WTC11 (cell line): ENCODE measurements at regions not wholly inside any gene's neighbourhood (a gene's known extent, or its start where the extent isn't known, plus 50 kb on each side); places are given as distances from the start of the nearest gene placed in this dataset.

ENCODE experiments used
- ATAC-seq: fragments of 200-7000 bp; cut with Tn5 transposase; 2 replicates; pipeline ENCODE4 v1.10.0; 2021; ENCODE audit warnings: mild to moderate bottlenecking, moderate library complexity
- CTCF ChIA-PET: fragments of 300-600 bp; sonication (Branson Sonifier 250); formaldehyde crosslinking; loops from one replicate; lab custom pipeline; 2021; ENCODE audit warnings: antibody characterized with exemption; lab: Charles Lee
- POLR2A ChIA-PET: fragments of 350-600 bp; sonication (Branson Sonifier 250); formaldehyde crosslinking; loops from one replicate; lab custom pipeline; 2021; ENCODE audit warnings: antibody characterized with exemption; lab: Charles Lee
- DNase-seq: peaks from one replicate; pipeline ENCODE4 v3.0.0; 2021; ENCODE audit warnings: low spot score
- H3K27ac Mint-ChIP-seq: 2 replicates; pipeline ENCODE4 v1.8.0; 2021; ENCODE audit warnings: mixed read lengths
- H3K27me3 Mint-ChIP-seq: 2 replicates; pipeline ENCODE4 v1.8.0; 2021; ENCODE audit warnings: low read depth, mild to moderate bottlenecking, moderate library complexity, mixed read lengths
- H3K36me3 Mint-ChIP-seq: 2 replicates; pipeline ENCODE4 v1.8.0; 2021; ENCODE audit warnings: mixed read lengths
- H3K4me1 Mint-ChIP-seq: 2 replicates; pipeline ENCODE4 v1.8.0; 2022; ENCODE audit warnings: mixed read lengths
- H3K4me3 Mint-ChIP-seq: 2 replicates; pipeline ENCODE4 v1.8.0; 2021; ENCODE audit warnings: mild to moderate bottlenecking, moderate library complexity, mixed read lengths
- H3K9me3 Mint-ChIP-seq: 2 replicates; pipeline ENCODE4 v1.8.0; 2021; ENCODE audit warnings: mixed read lengths
- CREM ChIP-seq: sonication (generic); formaldehyde crosslinking; IDR thresholded peaks from 2 replicates; pipeline ENCODE4 v1.8.1; 2022; ENCODE audit warnings: mild to moderate bottlenecking, missing genetic modification reagents, moderate library complexity
- FOXK1 ChIP-seq: sonication (generic); formaldehyde crosslinking; IDR thresholded peaks from 2 replicates; pipeline ENCODE4 v1.8.0; 2022; ENCODE audit warnings: mild to moderate bottlenecking, moderate library complexity, missing genetic modification reagents
- HMGA2 ChIP-seq: fragments of 250-450 bp; sonication (Bioruptor Pico); IDR thresholded peaks from 2 replicates; pipeline ENCODE4 v1.4.0; 2021; ENCODE audit warnings: mild to moderate bottlenecking, moderate library complexity
- JUN ChIP-seq: sonication (generic); formaldehyde crosslinking; IDR thresholded peaks from 2 replicates; pipeline ENCODE4 v1.8.0; 2023; ENCODE audit warnings: mild to moderate bottlenecking, missing genetic modification reagents
- MXD4 ChIP-seq: fragments of 250-450 bp; sonication (Bioruptor Pico); IDR thresholded peaks from 2 replicates; pipeline ENCODE4 v1.8.0; 2021; ENCODE audit warnings: mild to moderate bottlenecking, moderate library complexity, borderline replicate concordance
- MYBL2 ChIP-seq: sonication (generic); formaldehyde crosslinking; IDR thresholded peaks from 2 replicates; pipeline ENCODE4 v1.8.1; 2023; ENCODE audit warnings: mild to moderate bottlenecking, moderate library complexity, missing genetic modification reagents
- NR2C2 ChIP-seq: sonication (generic); formaldehyde crosslinking; IDR thresholded peaks from 2 replicates; pipeline ENCODE4 v1.8.0; 2022; ENCODE audit warnings: mild to moderate bottlenecking, missing genetic modification reagents
- OVOL2 ChIP-seq: fragments of 250-450 bp; sonication (Bioruptor Pico); IDR thresholded peaks from 2 replicates; pipeline ENCODE4 v1.9.0; 2021; ENCODE audit warnings: mild to moderate bottlenecking, borderline replicate concordance
- RELA ChIP-seq: sonication (generic); formaldehyde crosslinking; IDR thresholded peaks from 2 replicates; pipeline ENCODE4 v1.8.1; 2022; ENCODE audit warnings: missing genetic modification reagents, mild to moderate bottlenecking, borderline replicate concordance
- TCF7 ChIP-seq: sonication (generic); formaldehyde crosslinking; IDR thresholded peaks from 2 replicates; pipeline ENCODE4 v1.8.0; 2022; ENCODE audit warnings: mild to moderate bottlenecking, low read depth, missing genetic modification reagents, moderate library complexity
- TEAD4 ChIP-seq: sonication (generic); formaldehyde crosslinking; IDR thresholded peaks from 2 replicates; pipeline ENCODE4 v1.8.0; 2022; ENCODE audit warnings: mild to moderate bottlenecking, missing genetic modification reagents
- ZNF121 ChIP-seq: sonication (generic); formaldehyde crosslinking; IDR thresholded peaks from 2 replicates; pipeline ENCODE4 v1.8.0; 2023; ENCODE audit warnings: missing genetic modification reagents
- ZNF232 ChIP-seq: sonication (generic); formaldehyde crosslinking; IDR thresholded peaks from 2 replicates; pipeline ENCODE4 v1.8.0; 2022; ENCODE audit warnings: mild to moderate bottlenecking, missing genetic modification reagents
- ZNF396 ChIP-seq: fragments of 250-450 bp; sonication (Bioruptor Pico); IDR thresholded peaks from 2 replicates; pipeline ENCODE4 v1.8.0; 2021; ENCODE audit warnings: mild to moderate bottlenecking, moderate library complexity, borderline replicate concordance
- ZNF416 ChIP-seq: fragments of 250-450 bp; sonication (Bioruptor Pico); IDR thresholded peaks from 2 replicates; pipeline ENCODE4 v1.9.0; 2021; ENCODE audit warnings: mild to moderate bottlenecking, inconsistent platforms
- ZNF671 ChIP-seq: fragments of 250-450 bp; sonication (Bioruptor Pico); IDR thresholded peaks from 2 replicates; pipeline ENCODE4 v1.8.0; 2021; ENCODE audit warnings: mild to moderate bottlenecking
- ZSCAN18 ChIP-seq: fragments of 250-450 bp; sonication (Bioruptor Pico); IDR thresholded peaks from 2 replicates; pipeline ENCODE4 v2.1.2; 2022; ENCODE audit warnings: mild to moderate bottlenecking, moderate library complexity
- TF ChIP-seq, protein P1 (sequence below): fragments of 250-450 bp; sonication (Bioruptor Pico); conservative IDR thresholded peaks from 2 replicates; pipeline ENCODE4 v1.9.0; 2021; ENCODE audit warnings: mild to moderate bottlenecking
- TF ChIP-seq, protein P2 (sequence below): sonication (generic); formaldehyde crosslinking; IDR thresholded peaks from 2 replicates; pipeline ENCODE4 v1.8.1; 2023; ENCODE audit warnings: mild to moderate bottlenecking, moderate library complexity, missing genetic modification reagents
- TF ChIP-seq, protein P3 (sequence below): fragments of 250-450 bp; sonication (Bioruptor Pico); IDR thresholded peaks from 2 replicates; pipeline ENCODE4 v1.9.0; 2021; ENCODE audit warnings: mild to moderate bottlenecking

GRCh38 chr7:96901822-96902445, 103.4 kb upstream of the DLX6 start:
- TF ChIP-seq ZNF416 (CRISPR knock-in tag) (no peak), HMGA2 (CRISPR knock-in tag) (no peak), MYBL2 (CRISPR knock-in tag) (no peak), TCF7 (CRISPR knock-in tag) (no peak), ZSCAN18 (CRISPR knock-in tag) (no peak), MXD4 (CRISPR knock-in tag) (no peak), ZNF396 (CRISPR knock-in tag) (no peak), ZNF671 (CRISPR knock-in tag) (no peak)
- TF ChIP-seq, protein P1, sequence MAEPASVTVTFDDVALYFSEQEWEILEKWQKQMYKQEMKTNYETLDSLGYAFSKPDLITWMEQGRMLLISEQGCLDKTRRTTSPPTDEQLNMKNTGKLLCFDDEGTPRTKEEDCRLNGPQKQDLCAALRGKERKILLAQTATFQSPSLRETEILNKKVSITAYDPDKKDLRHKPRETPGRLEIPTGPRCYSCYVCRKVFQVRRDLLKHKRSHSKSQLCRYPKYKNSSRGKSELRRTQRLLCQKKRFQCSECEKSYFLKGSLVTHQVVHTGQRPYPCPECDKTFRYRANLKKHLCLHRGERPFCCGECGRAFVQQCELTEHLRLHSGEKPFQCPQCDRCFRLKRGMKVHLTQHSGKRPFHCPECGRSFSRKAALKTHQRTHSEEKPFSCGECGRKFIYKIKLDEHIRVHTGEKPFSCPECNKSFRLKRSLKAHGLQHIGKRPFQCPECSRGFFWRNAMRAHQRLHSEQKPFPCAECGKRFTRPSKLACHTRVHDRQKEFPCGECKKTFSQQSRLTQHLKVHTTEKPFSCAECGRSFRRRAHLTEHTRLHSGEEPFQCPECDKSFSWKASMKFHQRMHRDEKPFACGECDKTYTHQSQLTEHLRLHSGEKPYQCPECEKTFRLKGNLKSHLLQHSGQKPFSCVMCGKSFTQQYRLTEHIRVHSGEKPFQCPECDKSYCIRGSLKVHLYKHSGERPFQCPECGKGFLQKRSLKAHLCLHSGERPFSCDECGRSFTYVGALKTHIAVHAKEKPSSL = no peak
- Mint-ChIP-seq H3K27ac (no peak overlapping the region), H3K36me3 (no peaks in the 10 kb centered on the region), H3K9me3 (no peaks in the 10 kb centered on the region), H3K4me1 (no peaks in the 10 kb centered on the region), H3K27me3 (peaks cover 2% of the 10 kb centered on the region; the same call in 1 of the 2 replicates), H3K4me3 (no peak overlapping the region)
- DNase-seq (no peak), ATAC-seq (no peak)
- POLR2A ChIA-PET = no interaction called here
- CTCF ChIA-PET = no interaction called here

- no peaks in the 10 kb centered on the region for H3K9me3 Mint-ChIP-seq
- H3K27me3 Mint-ChIP-seq = peaks cover 2% of the 10 kb centered on the region; the same call in 1 of the 2 replicates
- H3K36me3 Mint-ChIP-seq = no peaks in the 10 kb centered on the region
- ChIA-PET POLR2A (no interaction called here), CTCF (no interaction called here)
- H3K4me3 Mint-ChIP-seq = no peak overlapping the region
- TF ChIP-seq MYBL2 (CRISPR knock-in tag) (no peak), ZNF121 (CRISPR knock-in tag) (no peak), ZNF671 (CRISPR knock-in tag) (no peak), ZNF232 (no peak), RELA (CRISPR knock-in tag) (no peak), FOXK1 (no peak), JUN (no peak), CREM (CRISPR knock-in tag) (no peak), TEAD4 (CRISPR knock-in tag) (no peak), NR2C2 (CRISPR knock-in tag) (no peak), OVOL2 (CRISPR knock-in tag) (no peak), ZNF396 (CRISPR knock-in tag) (no peak)
- TF ChIP-seq, protein P2, sequence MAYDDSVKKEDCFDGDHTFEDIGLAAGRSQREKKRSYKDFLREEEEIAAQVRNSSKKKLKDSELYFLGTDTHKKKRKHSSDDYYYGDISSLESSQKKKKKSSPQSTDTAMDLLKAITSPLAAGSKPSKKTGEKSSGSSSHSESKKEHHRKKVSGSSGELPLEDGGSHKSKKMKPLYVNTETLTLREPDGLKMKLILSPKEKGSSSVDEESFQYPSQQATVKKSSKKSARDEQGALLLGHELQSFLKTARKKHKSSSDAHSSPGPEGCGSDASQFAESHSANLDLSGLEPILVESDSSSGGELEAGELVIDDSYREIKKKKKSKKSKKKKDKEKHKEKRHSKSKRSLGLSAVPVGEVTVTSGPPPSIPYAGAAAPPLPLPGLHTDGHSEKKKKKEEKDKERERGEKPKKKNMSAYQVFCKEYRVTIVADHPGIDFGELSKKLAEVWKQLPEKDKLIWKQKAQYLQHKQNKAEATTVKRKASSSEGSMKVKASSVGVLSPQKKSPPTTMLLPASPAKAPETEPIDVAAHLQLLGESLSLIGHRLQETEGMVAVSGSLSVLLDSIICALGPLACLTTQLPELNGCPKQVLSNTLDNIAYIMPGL (CRISPR knock-in tag) = no peak
- TF ChIP-seq, protein P3, sequence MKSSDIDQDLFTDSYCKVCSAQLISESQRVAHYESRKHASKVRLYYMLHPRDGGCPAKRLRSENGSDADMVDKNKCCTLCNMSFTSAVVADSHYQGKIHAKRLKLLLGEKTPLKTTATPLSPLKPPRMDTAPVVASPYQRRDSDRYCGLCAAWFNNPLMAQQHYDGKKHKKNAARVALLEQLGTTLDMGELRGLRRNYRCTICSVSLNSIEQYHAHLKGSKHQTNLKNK (CRISPR knock-in tag) = no peak
- no peak for ATAC-seq
- H3K27ac Mint-ChIP-seq = no peak overlapping the region
- no peaks in the 10 kb centered on the region for H3K4me1 Mint-ChIP-seq
- no peak for DNase-seq
Measured at GRCh38 chr7:96903906-96904305, 101.4 kb upstream of the DLX6 start.
